OCI-LY7 (cell line): ENCODE measurements at regions not wholly inside any gene's neighbourhood (a gene's known extent, or its start where the extent isn't known, plus 50 kb on each side); places are given as distances from the start of the nearest gene placed in this dataset.

Source experiments
- BruUV-seq: library from RNA; stranded (reverse); fragments of 400-500 nt; replicated peaks from 2 replicates; lab custom pipeline; 2021; lab: Mats Ljungman, UMichigan
- CTCF ChIA-PET: fragments of 300-600 bp; sonication (Branson Sonifier 250); formaldehyde crosslinking; loops from one replicate; lab custom pipeline; 2022; ENCODE audit warnings: antibody characterized with exemption; ENCODE audit not compliant: unreplicated experiment; lab: Charles Lee
- POLR2A ChIA-PET: fragments of 300-600 bp; sonication (Branson Sonifier 250); formaldehyde crosslinking; loops from one replicate; lab custom pipeline; 2022; ENCODE audit warnings: antibody characterized with exemption; lab: Charles Lee
- DNase-seq: peaks from one replicate; pipeline ENCODE4 v3.0.0-alpha.2; 2015; ENCODE audit warnings: low spot score
- H2AFZ ChIP-seq: fragments of 200-600 bp; sonication (generic), shearing (Covaris generic); 2 replicates; pipeline ENCODE4 v1.6.1; 2014; ENCODE audit warnings: mild to moderate bottlenecking, antibody characterized with exemption, low read length, moderate library complexity
- H3K27ac ChIP-seq: fragments of 200-600 bp; sonication (generic); 2 replicates; pipeline ENCODE4 v1.5.1; 2014; ENCODE audit warnings: mixed run types, low read depth, mild to moderate bottlenecking, moderate library complexity, low read length, inconsistent platforms; ENCODE audit not compliant: poor library complexity, severe bottlenecking
- H3K36me3 ChIP-seq: fragments of 200-600 bp; sonication (generic); 2 replicates; pipeline ENCODE4 v1.6.1; 2014; ENCODE audit warnings: mild to moderate bottlenecking, antibody characterized with exemption, low read length, moderate library complexity, mixed read lengths; ENCODE audit not compliant: insufficient read depth
- H3K4me1 ChIP-seq: fragments of 200-600 bp; sonication (generic); 2 replicates; pipeline ENCODE4 v1.5.1; 2014; ENCODE audit warnings: mild to moderate bottlenecking, low read length; ENCODE audit not compliant: insufficient read depth, poor library complexity, severe bottlenecking
- H3K4me2 ChIP-seq: fragments of 200-600 bp; sonication (generic); 2 replicates; pipeline ENCODE4 v1.6.1; 2014; ENCODE audit warnings: mild to moderate bottlenecking, low read length
- H3K4me3 ChIP-seq: fragments of 200-600 bp; sonication (generic); 2 replicates; pipeline ENCODE4 v1.5.1; 2014; ENCODE audit warnings: mild to moderate bottlenecking, low read depth, low read length; ENCODE audit not compliant: poor library complexity, severe bottlenecking
- H3K79me2 ChIP-seq: fragments of 200-600 bp; sonication (generic); 2 replicates; pipeline ENCODE4 v1.6.1; 2016; ENCODE audit warnings: low read depth, mild to moderate bottlenecking, low read length, moderate library complexity, mixed read lengths; ENCODE audit not compliant: insufficient read depth
- H3K9me2 ChIP-seq: fragments of 200-600 bp; sonication (generic); 2 replicates; pipeline ENCODE4 v1.6.1; 2016; ENCODE audit warnings: mild to moderate bottlenecking, low read length, mixed read lengths; ENCODE audit not compliant: insufficient read depth
- H3K9me3 ChIP-seq: fragments of 200-600 bp; sonication (generic); 2 replicates; pipeline ENCODE4 v1.6.1; 2014; ENCODE audit warnings: mild to moderate bottlenecking, mixed run types, low read length, mixed read lengths
- H4K20me1 ChIP-seq: fragments of 200-600 bp; sonication (generic); 2 replicates; pipeline ENCODE4 v1.6.1; 2014; ENCODE audit warnings: mild to moderate bottlenecking, antibody characterized with exemption, low read length, moderate library complexity, mixed read lengths; ENCODE audit not compliant: insufficient read depth
- CTCF ChIP-seq: fragments of 200-600 bp; sonication (generic); conservative IDR thresholded peaks from 2 replicates; pipeline ENCODE4 v1.5.1; 2014; ENCODE audit warnings: mild to moderate bottlenecking, antibody characterized with exemption, low read length, moderate library complexity, mixed read lengths
- EZH2phosphoT487 ChIP-seq: fragments of 200-600 bp; sonication (generic); IDR thresholded peaks from 2 replicates; pipeline ENCODE4 v1.6.1; 2018; ENCODE audit warnings: low read depth, borderline replicate concordance, mild to moderate bottlenecking, mixed run types, antibody characterized with exemption, low read length, moderate library complexity, mixed read lengths
- intact Hi-C: fragments of 100-400 bp; cut with micrococcal nuclease; formaldehyde crosslinking; loops from one replicate; pipeline ENCODE4 v1.10.0; 2022; ENCODE audit not compliant: unreplicated experiment

- TF ChIP-seq EZH2phosphoT487 (no peak), CTCF (no peak)
- BruUV-seq = no TSS peak
- Histone ChIP-seq H3K9me2 (no peaks in the 10 kb centered on the region), H3K4me3 (no peak overlapping the region), H3K4me1 (no peaks in the 10 kb centered on the region), H3K9me3 (no peaks in the 10 kb centered on the region), H4K20me1 (no peaks in the 10 kb centered on the region), H2AFZ (no peak overlapping the region), H3K36me3 (no peaks in the 10 kb centered on the region), H3K79me2 (no peaks in the 10 kb centered on the region), H3K27ac (no peak overlapping the region), H3K4me2 (no peak overlapping the region)
- no peak for DNase-seq
- intact Hi-C loops = no loop called here
- CTCF ChIA-PET = no interaction called here
- POLR2A ChIA-PET = no interaction called here
Measured at GRCh38 chr13:67308004-67308772, 78.1 kb upstream of the PCDH9 start.

GRCh38 chr13:67306742-67307141 lies 76.6 kb upstream of the PCDH9 start:
- intact Hi-C loops = no loop called here
- H3K9me2 ChIP-seq = no peaks in the 10 kb centered on the region
- CTCF ChIA-PET = no interaction called here
- BruUV-seq = no TSS peak
- DNase-seq = no peak
- no peaks in the 10 kb centered on the region for H3K36me3 ChIP-seq
- no peak overlapping the region for H3K4me2 ChIP-seq
- H2AFZ ChIP-seq = no peak overlapping the region
- no peaks in the 10 kb centered on the region for H4K20me1 ChIP-seq
- no peak overlapping the region for H3K4me3 ChIP-seq
- no peak overlapping the region for H3K27ac ChIP-seq
- no peak for TF ChIP-seq CTCF
- no peak for TF ChIP-seq EZH2phosphoT487
- no peaks in the 10 kb centered on the region for H3K4me1 ChIP-seq
- POLR2A ChIA-PET = interaction anchor here (0.6 to 0.8 kb wide), 2 partner anchors 12 to 27 kb away, joined by 3 read pairs; no protein-coding TSS in a partner anchor
- no peaks in the 10 kb centered on the region for H3K9me3 ChIP-seq
- no peaks in the 10 kb centered on the region for H3K79me2 ChIP-seq

- H3K4me3 ChIP-seq = no peak overlapping the region
- intact Hi-C loops = no loop called here
- no peaks in the 10 kb centered on the region for H3K4me1 ChIP-seq
- POLR2A ChIA-PET = no interaction called here
- no peak overlapping the region for H3K27ac ChIP-seq
- no peak overlapping the region for H2AFZ ChIP-seq
- no peaks in the 10 kb centered on the region for H3K9me2 ChIP-seq
- H3K9me3 ChIP-seq = no peaks in the 10 kb centered on the region
- CTCF ChIA-PET = no interaction called here
- no peak overlapping the region for H3K4me2 ChIP-seq
- H3K36me3 ChIP-seq = no peaks in the 10 kb centered on the region
- no peaks in the 10 kb centered on the region for H4K20me1 ChIP-seq
- H3K79me2 ChIP-seq = no peaks in the 10 kb centered on the region
- no TSS peak for BruUV-seq
- no peak for DNase-seq
- TF ChIP-seq CTCF (no peak), EZH2phosphoT487 (no peak)
Measured at GRCh38 chr13:67303661-67304333, 73.7 kb upstream of the PCDH9 start.
